Skeletal muscle cell (primary cell): ENCODE measurements at regions not wholly inside any gene's neighbourhood (a gene's known extent, or its start where the extent isn't known, plus 50 kb on each side); places are given as distances from the start of the nearest gene placed in this dataset.
A peak's percentile ranks its signal among the peaks of the same experiment; 100 is the strongest.

Experiments
- DNase-seq: peaks from one replicate; pipeline ENCODE4 v3.0.0-alpha.2; 2010; ENCODE audit warnings: low read depth
- H3K4me3 ChIP-seq: 2 replicates; pipeline ENCODE4 v1.5.1; 2011; ENCODE audit warnings: low read depth, mild to moderate bottlenecking, control low read depth, low read length, moderate library complexity

GRCh38 chr6:127000631-127001030, 117.8 kb upstream of the RSPO3 start:
- no peak for DNase-seq
- no peak overlapping the region for H3K4me3 ChIP-seq

- no peak for DNase-seq
- H3K4me3 ChIP-seq, result no peak overlapping the region
These were observed 104.6 kb upstream of the RSPO3 start for GRCh38 chr6:127013865-127014264.

DNA sequence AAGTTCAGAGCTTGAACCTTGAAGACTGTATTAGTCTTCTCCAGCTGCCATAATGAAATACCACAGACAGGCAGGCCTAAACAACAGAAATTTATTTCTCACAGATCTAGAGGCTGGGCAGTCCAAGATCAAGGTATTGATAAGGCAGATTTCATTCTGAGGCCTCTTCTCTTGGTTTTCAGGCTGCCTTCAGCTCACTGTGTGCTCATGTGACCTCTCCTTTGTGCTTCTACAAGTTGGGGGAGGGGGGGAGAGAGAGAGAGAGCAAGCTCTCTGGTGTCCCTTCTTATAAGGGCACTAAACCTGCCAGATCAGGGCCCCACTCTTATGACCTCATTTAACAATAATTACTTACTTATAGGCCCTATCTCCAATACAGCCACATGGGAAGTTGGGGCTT, 102.6 kb upstream of the RSPO3 start:
- no peak for DNase-seq
- H3K4me3 ChIP-seq, result no peak overlapping the region

- H3K4me3 ChIP-seq, result no peak overlapping the region
- no peak for DNase-seq
These were observed 98.6 kb upstream of the RSPO3 start for GRCh38 chr6:127019828-127020227.

DNA sequence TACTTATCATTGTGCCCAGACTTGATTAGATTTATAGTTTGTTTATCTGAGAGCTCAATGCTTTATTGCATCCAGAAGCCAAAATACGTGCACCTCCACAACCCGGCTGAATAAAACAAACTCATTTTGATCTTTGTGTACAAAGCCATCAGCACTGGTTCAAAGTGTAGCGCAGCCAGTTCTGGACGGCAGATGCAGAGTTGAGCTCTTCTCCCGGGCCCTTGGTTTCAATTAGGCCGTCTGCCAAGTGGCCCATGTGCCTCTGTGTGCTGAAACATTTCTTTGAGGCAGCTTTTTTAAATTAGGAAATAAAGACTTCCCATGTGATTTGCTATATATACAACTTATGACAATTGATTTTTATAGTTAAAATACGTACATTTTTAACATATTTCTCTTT, 96.2 kb upstream of the RSPO3 start:
- H3K4me3 ChIP-seq, result no peak overlapping the region
- DNase-seq, result peak; percentile 7

DNA sequence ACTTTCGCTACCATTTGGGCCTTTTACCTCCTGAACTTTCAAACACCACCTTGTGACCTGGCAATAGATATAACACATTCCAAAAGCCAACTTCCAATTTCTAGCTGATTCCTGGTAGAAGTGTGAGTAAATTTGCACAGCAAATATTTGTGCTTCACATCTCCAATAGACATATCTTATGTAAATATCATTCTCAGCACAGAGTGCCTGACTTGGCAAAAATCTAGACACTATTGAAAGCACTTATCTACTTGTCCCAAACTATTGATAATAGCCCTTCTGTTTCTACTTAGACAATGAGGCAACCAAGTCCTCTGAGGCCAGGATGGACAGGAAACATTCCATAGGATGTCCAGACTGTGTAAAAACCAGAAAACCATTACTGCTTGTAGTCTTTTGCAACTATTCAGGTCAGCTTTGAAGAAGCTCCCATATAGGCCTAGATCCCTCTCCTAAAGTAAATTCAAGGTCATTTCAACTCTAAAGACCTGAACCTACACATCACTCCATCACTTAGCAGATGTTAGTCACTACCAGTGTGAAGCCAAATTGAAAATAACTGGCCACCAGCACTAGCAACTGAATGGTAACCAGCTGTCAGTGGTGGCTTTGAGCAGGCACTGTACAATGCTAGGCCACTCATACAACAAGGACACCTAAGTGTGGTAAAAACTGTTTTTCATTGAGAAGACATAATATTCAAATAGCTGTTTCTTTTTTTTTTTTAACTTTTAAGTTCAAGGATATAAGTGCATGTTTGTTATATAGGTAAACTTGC, 95.3 kb upstream of the RSPO3 start:
- no peak for DNase-seq

DNA sequence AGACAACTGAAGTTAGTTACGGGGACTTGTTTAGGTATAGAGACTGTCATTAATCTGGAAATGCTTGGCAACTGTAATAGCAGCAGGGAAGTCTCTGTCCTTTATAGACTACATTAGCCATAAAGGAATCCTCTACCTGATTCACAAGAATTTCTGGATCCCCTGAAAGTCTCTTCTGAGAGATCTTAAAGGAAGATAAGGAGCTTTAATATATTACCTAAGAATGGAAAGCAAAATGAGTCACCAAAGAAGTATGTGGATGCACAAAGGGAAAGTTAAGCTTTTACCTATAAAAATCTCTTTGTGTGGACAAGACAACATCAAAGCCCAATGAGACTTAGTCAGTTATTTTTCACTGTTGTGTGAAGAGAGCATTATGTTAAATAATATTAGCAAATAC, 92.2 kb upstream of the RSPO3 start:
- no peak overlapping the region for H3K4me3 ChIP-seq
- no peak for DNase-seq

More for the DNA sequence above, 95.3 kb upstream of the RSPO3 start:
- no peak overlapping the region for H3K4me3 ChIP-seq

DNA sequence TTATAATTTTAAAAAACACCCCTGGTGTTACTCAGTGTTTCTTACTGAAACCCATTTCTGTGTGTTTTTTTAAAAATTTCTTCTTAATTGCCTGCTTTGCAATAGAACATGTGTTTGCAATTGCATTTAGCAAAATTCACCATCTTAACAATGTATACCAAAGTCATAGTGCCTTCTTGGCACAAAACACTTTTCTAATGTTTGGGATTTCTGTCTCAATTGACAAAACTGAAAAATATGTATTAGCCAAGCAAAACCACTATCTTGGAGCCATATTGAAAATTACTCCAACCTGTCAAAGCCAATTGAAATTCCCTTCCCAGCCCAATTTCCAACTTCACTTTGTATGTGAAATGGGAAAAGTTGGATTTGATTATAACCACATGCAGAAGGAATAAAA, 88.4 kb upstream of the RSPO3 start:
- DNase-seq, result no peak

DNA sequence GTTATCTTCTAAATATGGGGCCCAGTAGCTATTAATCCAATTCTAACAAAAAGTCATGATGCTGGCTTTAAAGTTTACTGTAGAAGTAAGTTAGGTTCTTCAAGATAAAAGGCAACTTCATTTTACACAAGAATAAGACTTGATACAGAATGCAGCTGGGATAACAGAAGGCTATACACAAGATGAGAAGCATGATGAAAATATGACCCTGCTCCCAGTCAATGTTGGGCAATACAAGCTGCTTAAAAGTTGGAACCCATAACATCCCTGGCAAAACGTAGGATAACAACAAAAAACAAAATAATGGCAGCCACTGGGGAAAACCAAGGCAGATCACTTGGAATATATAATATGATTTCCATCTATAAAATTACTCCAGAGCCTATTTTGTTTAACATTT, 87.6 kb upstream of the RSPO3 start:
- DNase-seq, result no peak
- no peak overlapping the region for H3K4me3 ChIP-seq

More for the DNA sequence above, 88.4 kb upstream of the RSPO3 start:
- H3K4me3 ChIP-seq, result no peak overlapping the region

- no peak for DNase-seq
- no peak overlapping the region for H3K4me3 ChIP-seq
These were observed 87.0 kb upstream of the RSPO3 start for GRCh38 chr6:127031511-127031910.

- H3K4me3 ChIP-seq, result no peak overlapping the region
- no peak for DNase-seq
These were observed 85.5 kb upstream of the RSPO3 start for GRCh38 chr6:127032971-127033370.

GRCh38 chr6:127051571-127052260, 66.8 kb upstream of the RSPO3 start:
- H3K4me3 ChIP-seq, result no peak overlapping the region
- peak; percentile 57 for DNase-seq

GRCh38 chr6:127053032-127053874, 65.2 kb upstream of the RSPO3 start:
- no peak overlapping the region for H3K4me3 ChIP-seq
- no peak for DNase-seq

- DNase-seq, result no peak
- no peak overlapping the region for H3K4me3 ChIP-seq
These were observed 64.6 kb upstream of the RSPO3 start for GRCh38 chr6:127053875-127054235.

DNA sequence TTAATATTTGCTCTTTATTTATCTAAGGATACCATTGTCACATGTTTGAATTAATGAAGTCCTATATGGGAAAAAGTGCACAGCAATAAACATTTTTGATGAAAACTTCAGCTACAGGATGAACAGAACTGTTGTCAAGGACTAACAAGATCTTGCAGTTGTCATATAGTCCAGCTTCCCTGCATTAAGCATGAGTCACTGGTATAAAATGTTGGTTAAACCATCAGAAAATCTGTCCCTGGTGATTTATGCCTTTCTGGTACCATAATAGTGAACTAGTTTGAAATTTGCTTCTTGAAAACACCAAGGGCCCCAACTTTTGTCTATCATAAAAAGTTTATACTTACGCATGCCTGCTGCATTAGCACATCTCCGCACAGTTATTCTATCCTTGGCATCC, 60.4 kb upstream of the RSPO3 start:
- DNase-seq, result peak; percentile 56
- H3K4me3 ChIP-seq, result no peak overlapping the region

DNA sequence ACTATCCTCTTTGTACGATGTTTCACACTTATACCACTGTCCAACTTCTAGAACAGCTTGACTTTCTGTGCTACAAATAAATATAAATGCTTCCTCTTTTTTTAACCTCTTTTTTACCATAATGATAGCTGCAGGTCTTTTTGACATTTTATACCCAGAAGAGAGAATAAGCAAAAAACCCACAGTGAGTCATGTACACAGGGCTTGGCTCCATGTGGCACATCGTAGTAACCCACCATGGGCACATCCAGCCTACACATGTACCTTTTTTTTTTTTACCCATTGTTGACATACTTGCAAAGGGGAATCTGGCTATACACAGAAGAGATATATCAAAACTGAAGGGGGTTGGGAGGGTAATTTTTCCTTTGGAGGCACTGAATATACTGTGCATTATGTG, 59.5 kb upstream of the RSPO3 start:
- DNase-seq, result no peak
- no peak overlapping the region for H3K4me3 ChIP-seq
